ENCODE measurements at regions not wholly inside any gene's neighbourhood (a gene's known extent, or its start where the extent isn't known, plus 50 kb on each side); places are given as distances from the start of the nearest gene placed in this dataset.
"Not testable (repeated sequence)": the region's sequence is repeated elsewhere in the genome, so short reads cannot be mapped to it uniquely, and the experiment has no call there.

DNA sequence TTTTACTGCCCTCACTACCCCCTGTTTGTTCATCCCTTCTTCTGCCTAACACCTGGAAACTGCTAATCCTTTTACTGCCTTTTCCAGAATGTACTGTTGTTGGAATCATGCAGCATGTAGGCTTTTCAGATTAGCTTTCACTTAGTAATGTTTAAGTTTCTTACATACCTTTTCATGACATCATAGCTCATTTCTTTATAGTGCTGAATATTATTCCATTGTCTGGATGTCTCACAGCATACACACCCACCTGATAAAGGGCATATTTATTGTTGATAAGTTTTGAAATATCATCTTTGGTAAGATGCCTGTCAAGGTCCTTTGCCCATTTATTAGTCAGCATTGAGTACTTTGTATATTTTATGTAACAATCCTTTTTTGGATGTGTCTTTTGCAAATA lies 588.2 kb upstream of the NRSN1 start:
- Histone ChIP-seq H3K9me3 (replicated peaks; ENCODE audit: control insufficient read depth, insufficient read depth, low read length) (no peaks in the 10 kb centered on the region), H3K36me3 (ENCODE audit: control insufficient read depth in 2 of 2, extremely low read depth in 1 of 2, insufficient read depth in 2 of 2, low read length in 2 of 2) (no peaks in the 10 kb centered on the region), H3K9me1 (replicated peaks; ENCODE audit: control insufficient read depth, extremely low read depth, insufficient read depth, low read length) (no peaks in the 10 kb centered on the region), H3K4me3 (replicated peaks in 1 of 3; ENCODE audit: insufficient read depth in 1 of 3, low read depth in 1 of 3, low read length in 3 of 3) (no peak overlapping the region), H3K27me3 (ENCODE audit: control insufficient read depth in 2 of 2, insufficient read depth in 2 of 2, low read length in 2 of 2) (no peaks in the 10 kb centered on the region), H3K79me2 (ENCODE audit: control insufficient read depth, insufficient read depth, low read length) (no peaks in the 10 kb centered on the region), H3K9ac (replicated peaks; ENCODE audit: extremely low read depth, insufficient read depth, low read length) (no peak overlapping the region), H3K27ac (ENCODE audit: insufficient read depth, low read depth, low read length) (no peak overlapping the region), H3K4me1 (ENCODE audit: control insufficient read depth, extremely low read depth, insufficient read depth, low read length) (no peaks in the 10 kb centered on the region), H4K20me1 (replicated peaks; ENCODE audit: control insufficient read depth, extremely low read depth, insufficient read depth, low read length) (no peaks in the 10 kb centered on the region), H3K4me2 (ENCODE audit: insufficient read depth, low read length) (no peak overlapping the region), H2AFZ (ENCODE audit: low read depth, low read length) (no peak overlapping the region)
- intact Hi-C loops (cut with micrococcal nuclease), result no loop called here
- TF ChIP-seq, protein P1, sequence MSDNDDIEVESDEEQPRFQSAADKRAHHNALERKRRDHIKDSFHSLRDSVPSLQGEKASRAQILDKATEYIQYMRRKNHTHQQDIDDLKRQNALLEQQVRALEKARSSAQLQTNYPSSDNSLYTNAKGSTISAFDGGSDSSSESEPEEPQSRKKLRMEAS (IDR thresholded peaks at IDR 0.05; ENCODE audit: insufficient read depth, insufficient read length), result no peak
- TF ChIP-seq MYC (IDR thresholded peaks at IDR 0.05; ENCODE audit: low read depth, low read length), result no peak
- ChIA-PET CTCF (no interaction called here), POLR2A (no interaction called here)
- no peak for DNase-seq (ENCODE audit: low read depth, low spot score)
- dilution Hi-C loops (cut with MboI; ENCODE audit: extremely low pct_ligation_motif_present, low sequenced_read_pairs), result no loop called here
- no peak for FAIRE-seq
- BruUV-seq (replicated peaks), result no TSS peak

DNA sequence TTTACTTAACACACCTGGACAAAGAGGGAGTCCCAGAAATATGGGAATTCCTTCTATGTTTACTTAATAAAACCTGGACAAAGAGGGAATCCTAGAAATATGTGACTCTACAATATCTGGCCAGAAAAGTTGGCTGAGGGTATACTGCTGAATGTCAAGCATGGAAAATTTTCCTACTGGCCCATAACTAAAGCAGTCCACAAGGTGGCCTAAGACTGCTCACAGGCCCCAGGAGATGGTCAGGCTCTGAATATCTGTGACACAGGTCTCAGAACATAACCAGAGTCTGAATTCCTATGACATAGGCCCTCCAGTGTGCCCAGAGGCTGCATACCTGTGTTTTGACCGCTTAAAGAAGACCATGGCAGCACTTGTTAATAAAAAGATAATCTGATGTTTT lies 578.2 kb upstream of the NRSN1 start:
- no peak overlapping the region for H3K4me3 ChIP-seq (replicated peaks in 1 of 3; ENCODE audit: insufficient read depth in 1 of 3, low read depth in 1 of 3, low read length in 3 of 3)
- H3K4me2 ChIP-seq (ENCODE audit: insufficient read depth, low read length), result no peak overlapping the region
- DNase-seq (ENCODE audit: low read depth, low spot score) (no peak), FAIRE-seq (no peak)
- TF ChIP-seq MYC (IDR thresholded peaks at IDR 0.05; ENCODE audit: low read depth, low read length) (no peak), EZH2 (IDR thresholded peaks at IDR 0.05; ENCODE audit: borderline replicate concordance, low read depth, low read length, severe bottlenecking) (no peak), JUN (IDR thresholded peaks at IDR 0.05; ENCODE audit: borderline replicate concordance, insufficient read depth, insufficient read length, low read depth) (no peak), POLR2A (IDR thresholded peaks at IDR 0.05; ENCODE audit: low read depth, low read length) (no peak), POLR2AphosphoS5 (IDR thresholded peaks at IDR 0.05; ENCODE audit: insufficient read depth, low read depth, low read length) (no peak), GATA2 (IDR thresholded peaks at IDR 0.05; ENCODE audit: insufficient read depth, insufficient read length, low read depth, low read length) (no peak), FOS (IDR thresholded peaks at IDR 0.05; ENCODE audit: borderline replicate concordance, insufficient read depth, low read length) (no peak)
- TF ChIP-seq, protein P2, sequence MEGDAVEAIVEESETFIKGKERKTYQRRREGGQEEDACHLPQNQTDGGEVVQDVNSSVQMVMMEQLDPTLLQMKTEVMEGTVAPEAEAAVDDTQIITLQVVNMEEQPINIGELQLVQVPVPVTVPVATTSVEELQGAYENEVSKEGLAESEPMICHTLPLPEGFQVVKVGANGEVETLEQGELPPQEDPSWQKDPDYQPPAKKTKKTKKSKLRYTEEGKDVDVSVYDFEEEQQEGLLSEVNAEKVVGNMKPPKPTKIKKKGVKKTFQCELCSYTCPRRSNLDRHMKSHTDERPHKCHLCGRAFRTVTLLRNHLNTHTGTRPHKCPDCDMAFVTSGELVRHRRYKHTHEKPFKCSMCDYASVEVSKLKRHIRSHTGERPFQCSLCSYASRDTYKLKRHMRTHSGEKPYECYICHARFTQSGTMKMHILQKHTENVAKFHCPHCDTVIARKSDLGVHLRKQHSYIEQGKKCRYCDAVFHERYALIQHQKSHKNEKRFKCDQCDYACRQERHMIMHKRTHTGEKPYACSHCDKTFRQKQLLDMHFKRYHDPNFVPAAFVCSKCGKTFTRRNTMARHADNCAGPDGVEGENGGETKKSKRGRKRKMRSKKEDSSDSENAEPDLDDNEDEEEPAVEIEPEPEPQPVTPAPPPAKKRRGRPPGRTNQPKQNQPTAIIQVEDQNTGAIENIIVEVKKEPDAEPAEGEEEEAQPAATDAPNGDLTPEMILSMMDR (IDR thresholded peaks at IDR 0.05; ENCODE audit: extremely low read depth in 1 of 2, insufficient read depth in 1 of 2, low read depth in 1 of 2, low read length in 2 of 2), result no peak
- TF ChIP-seq, protein P1 (IDR thresholded peaks at IDR 0.05; ENCODE audit: insufficient read depth, insufficient read length), result no peak
- no peak overlapping the region for H3K27ac ChIP-seq (ENCODE audit: insufficient read depth, low read depth, low read length)
- dilution Hi-C loops (cut with MboI; ENCODE audit: extremely low pct_ligation_motif_present, low sequenced_read_pairs), result no loop called here
- no peaks in the 10 kb centered on the region for H3K4me1 ChIP-seq (ENCODE audit: control insufficient read depth, extremely low read depth, insufficient read depth, low read length)
- H2AFZ ChIP-seq (ENCODE audit: low read depth, low read length), result no peak overlapping the region
- no peaks in the 10 kb centered on the region for H3K79me2 ChIP-seq (ENCODE audit: control insufficient read depth, insufficient read depth, low read length)
- ChIA-PET POLR2A (no interaction called here), CTCF (no interaction called here)
- no peaks in the 10 kb centered on the region for H3K36me3 ChIP-seq (ENCODE audit: control insufficient read depth in 2 of 2, extremely low read depth in 1 of 2, insufficient read depth in 2 of 2, low read length in 2 of 2)
- H3K9me3 ChIP-seq (replicated peaks; ENCODE audit: control insufficient read depth, insufficient read depth, low read length), result no peaks in the 10 kb centered on the region
- BruUV-seq (replicated peaks), result no TSS peak
- H4K20me1 ChIP-seq (replicated peaks; ENCODE audit: control insufficient read depth, extremely low read depth, insufficient read depth, low read length), result no peaks in the 10 kb centered on the region
- no peaks in the 10 kb centered on the region for H3K27me3 ChIP-seq (ENCODE audit: control insufficient read depth in 2 of 2, insufficient read depth in 2 of 2, low read length in 2 of 2)
- intact Hi-C loops (cut with micrococcal nuclease), result no loop called here
- H3K9me1 ChIP-seq (replicated peaks; ENCODE audit: control insufficient read depth, extremely low read depth, insufficient read depth, low read length), result no peaks in the 10 kb centered on the region
- no peak overlapping the region for H3K9ac ChIP-seq (replicated peaks; ENCODE audit: extremely low read depth, insufficient read depth, low read length)

DNA sequence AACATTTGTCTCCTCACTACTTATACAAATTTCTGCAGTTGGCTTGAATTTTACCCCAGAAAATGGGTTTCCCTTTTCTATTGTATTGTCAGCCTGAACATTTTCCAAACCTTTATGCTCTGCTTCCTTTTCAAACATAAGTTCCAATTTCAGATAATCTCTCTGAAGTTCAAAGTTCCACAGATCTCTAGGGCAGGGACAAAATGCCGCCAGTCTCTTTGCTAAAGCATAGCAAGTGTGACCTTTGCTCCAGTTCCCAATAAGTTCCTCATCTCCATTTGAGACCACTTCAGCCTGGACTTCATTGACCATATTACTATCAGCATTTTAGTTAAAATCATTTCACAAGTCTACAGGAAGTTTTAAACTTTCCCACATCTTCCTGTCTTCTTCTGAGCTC lies 571.1 kb upstream of the NRSN1 start:
- CTCF ChIA-PET; dilution Hi-C loops (cut with MboI; ENCODE audit: extremely low pct_ligation_motif_present, low sequenced_read_pairs); BruUV-seq (replicated peaks): not testable (repeated sequence)

More for the DNA sequence above, 571.1 kb upstream of the NRSN1 start:
- H4K20me1 ChIP-seq (replicated peaks; ENCODE audit: control insufficient read depth, extremely low read depth, insufficient read depth, low read length); H3K9me1 ChIP-seq (replicated peaks; ENCODE audit: control insufficient read depth, extremely low read depth, insufficient read depth, low read length); H2AFZ ChIP-seq (ENCODE audit: low read depth, low read length); H3K36me3 ChIP-seq (ENCODE audit: control insufficient read depth in 2 of 2, extremely low read depth in 1 of 2, insufficient read depth in 2 of 2, low read length in 2 of 2); H3K79me2 ChIP-seq (ENCODE audit: control insufficient read depth, insufficient read depth, low read length); DNase-seq (ENCODE audit: low read depth, low spot score); H3K4me2 ChIP-seq (ENCODE audit: insufficient read depth, low read length); FAIRE-seq; H3K27ac ChIP-seq (ENCODE audit: insufficient read depth, low read depth, low read length); H3K9me3 ChIP-seq (replicated peaks; ENCODE audit: control insufficient read depth, insufficient read depth, low read length); POLR2A ChIA-PET; H3K9ac ChIP-seq (replicated peaks; ENCODE audit: extremely low read depth, insufficient read depth, low read length); H3K4me1 ChIP-seq (ENCODE audit: control insufficient read depth, extremely low read depth, insufficient read depth, low read length); H3K27me3 ChIP-seq (ENCODE audit: control insufficient read depth in 2 of 2, insufficient read depth in 2 of 2, low read length in 2 of 2); H3K4me3 ChIP-seq (replicated peaks in 1 of 3; ENCODE audit: insufficient read depth in 1 of 3, low read depth in 1 of 3, low read length in 3 of 3); intact Hi-C loops (cut with micrococcal nuclease): not testable (repeated sequence)
